ENCODE measurements at regions not wholly inside any gene's neighbourhood (a gene's known extent, or its start where the extent isn't known, plus 50 kb on each side); places are given as distances from the start of the nearest gene placed in this dataset.

DNA sequence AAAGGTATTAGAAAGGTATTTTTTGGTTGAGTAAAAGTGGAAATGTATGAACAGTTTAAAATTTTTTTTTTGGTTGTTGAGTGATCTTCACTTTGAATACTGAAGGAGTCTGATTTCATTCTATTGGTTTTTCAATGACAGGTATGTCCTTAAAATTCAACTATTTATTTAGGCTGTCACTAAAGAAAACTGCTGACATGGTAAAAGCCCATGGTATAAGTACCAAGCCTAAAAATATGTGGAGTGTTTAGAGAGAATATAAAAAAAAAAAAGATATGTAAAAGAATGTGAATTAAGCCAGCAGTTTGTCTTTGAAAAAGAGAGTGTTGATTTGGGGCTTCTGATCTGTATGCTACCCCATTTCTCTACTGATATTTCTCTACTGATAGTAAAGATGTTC lies 90.3 kb upstream of the SUCLG2 start:
- TF ChIP-seq POLR2A (IDR thresholded peaks at IDR 0.05; ENCODE audit: low read length) (no peak), GATA1 (IDR thresholded peaks at IDR 0.05; ENCODE audit: low read depth, low read length) (no peak)

Data from erythroblast (primary cell).